B cell (primary cell): ENCODE measurements at regions not wholly inside any gene's neighbourhood (a gene's known extent, or its start where the extent isn't known, plus 50 kb on each side); places are given as distances from the start of the nearest gene placed in this dataset.

Source experiments
- CTCF ChIP-seq: fragments of 200-600 bp; IDR thresholded peaks from one replicate; pipeline ENCODE4 v1.8.0; 2022; ENCODE audit warnings: antibody characterized with exemption, mild to moderate bottlenecking
- EZH2 ChIP-seq: IDR thresholded peaks from 2 replicates; pipeline ENCODE4 v1.6.1; 2012; ENCODE audit warnings: borderline replicate concordance, low read depth, mild to moderate bottlenecking, moderate library complexity, low read length; ENCODE audit not compliant: insufficient read depth, poor library complexity, severe bottlenecking

- TF ChIP-seq CTCF (no peak), EZH2 (no peak)
Observed at GRCh38 chr11:109791337-109791736, 301.9 kb upstream of the ZC3H12C start.
